ENCODE measurements at regions not wholly inside any gene's neighbourhood (a gene's known extent, or its start where the extent isn't known, plus 50 kb on each side); places are given as distances from the start of the nearest gene placed in this dataset.

DNA sequence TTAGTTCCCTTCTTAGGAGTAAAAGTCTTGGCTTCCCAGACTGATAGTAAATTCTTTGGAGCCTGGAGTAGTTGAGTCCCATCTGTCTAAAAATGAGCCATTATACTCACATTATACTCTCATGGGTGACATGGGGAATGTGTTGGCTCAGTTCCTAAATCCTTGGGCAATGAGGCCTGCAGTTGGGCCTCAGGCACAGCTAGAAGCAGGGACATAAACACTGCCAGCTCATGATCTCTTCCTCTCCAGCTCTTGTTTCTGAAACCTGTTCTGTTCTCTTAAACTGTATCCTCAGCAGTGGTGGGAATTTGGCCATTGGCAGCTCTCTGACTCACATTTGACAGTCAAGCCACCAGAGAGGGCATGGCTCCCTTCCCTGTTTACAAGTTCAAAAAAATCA lies 212.5 kb downstream of the SPATA18 start:
- no peak for TF ChIP-seq CTCF (conservative IDR thresholded peaks at IDR 0.05; ENCODE audit: low read depth, low read length)
- TF ChIP-seq SMC3 (IDR thresholded peaks at IDR 0.05; ENCODE audit: low read depth, low read length): no peak
- no peak for TF ChIP-seq POLR2A (IDR thresholded peaks at IDR 0.05; ENCODE audit: low read depth, low read length)
- TF ChIP-seq, protein P1, sequence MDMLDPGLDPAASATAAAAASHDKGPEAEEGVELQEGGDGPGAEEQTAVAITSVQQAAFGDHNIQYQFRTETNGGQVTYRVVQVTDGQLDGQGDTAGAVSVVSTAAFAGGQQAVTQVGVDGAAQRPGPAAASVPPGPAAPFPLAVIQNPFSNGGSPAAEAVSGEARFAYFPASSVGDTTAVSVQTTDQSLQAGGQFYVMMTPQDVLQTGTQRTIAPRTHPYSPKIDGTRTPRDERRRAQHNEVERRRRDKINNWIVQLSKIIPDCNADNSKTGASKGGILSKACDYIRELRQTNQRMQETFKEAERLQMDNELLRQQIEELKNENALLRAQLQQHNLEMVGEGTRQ (IDR thresholded peaks at IDR 0.05; ENCODE audit: low read depth, low read length): no peak
- TF ChIP-seq MXI1 (IDR thresholded peaks at IDR 0.05; ENCODE audit: borderline replicate concordance, low read depth, low read length): no peak
- no peak for TF ChIP-seq MAZ (IDR thresholded peaks at IDR 0.05; ENCODE audit: borderline replicate concordance, low read depth, low read length)
- TF ChIP-seq ELK1 (IDR thresholded peaks at IDR 0.05; ENCODE audit: borderline replicate concordance, low read depth, low read length): no peak
- no peak for TF ChIP-seq BHLHE40 (IDR thresholded peaks at IDR 0.05; ENCODE audit: low read depth, low read length)
- TF ChIP-seq FOS (IDR thresholded peaks at IDR 0.05; ENCODE audit: low read depth, low read length): no peak
- TF ChIP-seq CHD1 (IDR thresholded peaks at IDR 0.05; ENCODE audit: low read depth, low read length): no peak
- no peak for TF ChIP-seq RAD21 (IDR thresholded peaks at IDR 0.05; ENCODE audit: low read length)
